SK-N-SH (cell line): ENCODE measurements at regions not wholly inside any gene's neighbourhood (a gene's known extent, or its start where the extent isn't known, plus 50 kb on each side); places are given as distances from the start of the nearest gene placed in this dataset.

ENCODE experiments used
- EP300 ChIP-seq, 2 experiments: IDR thresholded peaks; 2 replicates each; pipeline versions ENCODE4 v1.4.0 to v1.6.1; 2012; ENCODE audit warnings: borderline replicate concordance in 1 of 2, low read depth in 1 of 2, low read length in 1 of 2
- EZH2phosphoT487 ChIP-seq: fragments of 200-600 bp; sonication (generic); IDR thresholded peaks from 2 replicates; pipeline ENCODE4 v1.6.1; 2017; ENCODE audit warnings: low read depth, mixed run types, mild to moderate bottlenecking, antibody characterized with exemption, moderate library complexity, borderline replicate concordance
- FOXM1 ChIP-seq: IDR thresholded peaks from 2 replicates; pipeline ENCODE4 v1.4.0; 2012; ENCODE audit warnings: low read depth, mild to moderate bottlenecking
- GABPA ChIP-seq: IDR thresholded peaks from 2 replicates; pipeline ENCODE4 v1.4.0; 2012; ENCODE audit warnings: low read depth, mild to moderate bottlenecking
- RAD21 ChIP-seq: IDR thresholded peaks from 2 replicates; pipeline ENCODE4 v1.6.1; 2012; ENCODE audit warnings: mild to moderate bottlenecking, low read length
- TCF12 ChIP-seq: IDR thresholded peaks from 2 replicates; pipeline ENCODE4 v1.4.0; 2012
- TF ChIP-seq, protein P1 (sequence below): fragments of 200-600 bp; sonication (generic); IDR thresholded peaks from 2 replicates; pipeline ENCODE4 v1.6.1; 2017; ENCODE audit warnings: antibody characterized with exemption, mild to moderate bottlenecking, moderate library complexity
- TF ChIP-seq, protein P2 (sequence below): IDR thresholded peaks from 2 replicates; pipeline ENCODE4 v1.4.0; 2012; ENCODE audit warnings: low read depth, borderline replicate concordance

DNA sequence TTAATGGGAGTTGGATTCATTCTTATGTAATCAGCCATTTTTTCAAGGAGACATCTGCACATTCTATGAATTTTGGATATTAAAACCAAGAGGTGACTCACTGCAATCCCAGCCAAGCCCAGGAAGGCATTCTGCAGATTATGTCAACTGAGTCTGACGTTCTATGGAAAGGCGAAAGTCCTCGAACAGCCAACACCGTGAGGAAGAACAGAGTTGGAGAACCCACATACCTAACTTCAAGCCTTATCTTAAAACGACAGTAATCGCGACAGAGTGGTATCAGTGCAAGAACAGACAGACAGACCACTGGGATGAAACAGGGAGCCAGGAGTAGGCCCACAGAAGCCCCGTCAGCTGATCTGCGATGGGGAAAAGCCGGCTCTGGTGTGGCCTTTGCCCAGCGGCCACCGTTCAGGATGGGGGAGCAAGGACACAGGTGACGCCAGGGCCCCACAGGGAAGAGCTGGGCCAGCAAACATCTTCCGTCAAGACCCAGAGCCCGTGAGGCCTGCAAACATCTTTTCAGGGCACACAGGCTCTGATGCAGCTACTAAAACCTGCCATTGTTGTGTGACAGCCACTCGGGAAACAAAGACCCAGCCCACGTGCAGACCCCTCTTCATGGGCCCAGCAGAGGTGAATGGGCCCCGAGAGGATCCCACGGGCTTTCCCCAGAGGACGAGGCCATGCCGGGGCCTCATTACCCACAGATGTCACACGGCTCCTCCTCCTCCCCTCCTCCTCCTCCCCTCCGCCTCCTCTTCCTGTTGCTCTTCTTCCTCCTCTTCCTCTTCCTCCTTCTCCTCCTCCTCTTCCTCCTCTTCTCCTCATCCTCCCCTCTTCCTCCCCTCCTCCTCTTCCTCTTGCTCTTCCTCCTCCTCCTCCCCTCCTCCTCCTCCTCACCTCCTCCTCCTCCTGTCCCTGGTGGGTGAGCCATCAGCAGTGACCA is 277.6 kb downstream of the ADGRD1 start:
- TF ChIP-seq, protein P1, sequence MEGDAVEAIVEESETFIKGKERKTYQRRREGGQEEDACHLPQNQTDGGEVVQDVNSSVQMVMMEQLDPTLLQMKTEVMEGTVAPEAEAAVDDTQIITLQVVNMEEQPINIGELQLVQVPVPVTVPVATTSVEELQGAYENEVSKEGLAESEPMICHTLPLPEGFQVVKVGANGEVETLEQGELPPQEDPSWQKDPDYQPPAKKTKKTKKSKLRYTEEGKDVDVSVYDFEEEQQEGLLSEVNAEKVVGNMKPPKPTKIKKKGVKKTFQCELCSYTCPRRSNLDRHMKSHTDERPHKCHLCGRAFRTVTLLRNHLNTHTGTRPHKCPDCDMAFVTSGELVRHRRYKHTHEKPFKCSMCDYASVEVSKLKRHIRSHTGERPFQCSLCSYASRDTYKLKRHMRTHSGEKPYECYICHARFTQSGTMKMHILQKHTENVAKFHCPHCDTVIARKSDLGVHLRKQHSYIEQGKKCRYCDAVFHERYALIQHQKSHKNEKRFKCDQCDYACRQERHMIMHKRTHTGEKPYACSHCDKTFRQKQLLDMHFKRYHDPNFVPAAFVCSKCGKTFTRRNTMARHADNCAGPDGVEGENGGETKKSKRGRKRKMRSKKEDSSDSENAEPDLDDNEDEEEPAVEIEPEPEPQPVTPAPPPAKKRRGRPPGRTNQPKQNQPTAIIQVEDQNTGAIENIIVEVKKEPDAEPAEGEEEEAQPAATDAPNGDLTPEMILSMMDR = no peak
- TF ChIP-seq RAD21 = no peak
- no peak for TF ChIP-seq TCF12
- TF ChIP-seq, protein P2, sequence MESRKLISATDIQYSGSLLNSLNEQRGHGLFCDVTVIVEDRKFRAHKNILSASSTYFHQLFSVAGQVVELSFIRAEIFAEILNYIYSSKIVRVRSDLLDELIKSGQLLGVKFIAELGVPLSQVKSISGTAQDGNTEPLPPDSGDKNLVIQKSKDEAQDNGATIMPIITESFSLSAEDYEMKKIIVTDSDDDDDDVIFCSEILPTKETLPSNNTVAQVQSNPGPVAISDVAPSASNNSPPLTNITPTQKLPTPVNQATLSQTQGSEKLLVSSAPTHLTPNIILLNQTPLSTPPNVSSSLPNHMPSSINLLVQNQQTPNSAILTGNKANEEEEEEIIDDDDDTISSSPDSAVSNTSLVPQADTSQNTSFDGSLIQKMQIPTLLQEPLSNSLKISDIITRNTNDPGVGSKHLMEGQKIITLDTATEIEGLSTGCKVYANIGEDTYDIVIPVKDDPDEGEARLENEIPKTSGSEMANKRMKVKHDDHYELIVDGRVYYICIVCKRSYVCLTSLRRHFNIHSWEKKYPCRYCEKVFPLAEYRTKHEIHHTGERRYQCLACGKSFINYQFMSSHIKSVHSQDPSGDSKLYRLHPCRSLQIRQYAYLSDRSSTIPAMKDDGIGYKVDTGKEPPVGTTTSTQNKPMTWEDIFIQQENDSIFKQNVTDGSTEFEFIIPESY = no peak
- no peak for TF ChIP-seq EZH2phosphoT487
- TF ChIP-seq EP300 (IDR thresholded peaks at IDR 0.05; ENCODE audit: borderline replicate concordance in 1 of 2, low read depth in 1 of 2, low read length in 1 of 2) = no peak
- no peak for TF ChIP-seq GABPA
- TF ChIP-seq FOXM1 = no peak
